K562 (cell line): ENCODE measurements at regions not wholly inside any gene's neighbourhood (a gene's known extent, or its start where the extent isn't known, plus 50 kb on each side); places are given as distances from the start of the nearest gene placed in this dataset.

ENCODE experiments used
- ATAC-seq: fragments of 200-7000 bp; cut with Tn5 transposase; 3 replicates; pipeline ENCODE4 v1.9.1; 2020; ENCODE audit warnings: moderate library complexity
- BruUV-seq: library from RNA; stranded (reverse); fragments of 400-500 nt; replicated peaks from 2 replicates; lab custom pipeline; 2021; lab: Mats Ljungman, UMichigan
- CTCF ChIA-PET: fragments of 300-600 bp; formaldehyde crosslinking; extraction: SDS; loops from one replicate; lab custom pipeline; 2021; ENCODE audit warnings: low intra/inter-chr PET ratio; lab: Yijun Ruan, JAX
- POLR2A ChIA-PET: fragments of 300-600, 350-650 bp; sonication (Branson Sonifier 250); formaldehyde crosslinking; extraction: SDS; loops from one replicate; lab custom pipeline; 2021; ENCODE audit warnings: antibody characterized with exemption, inconsistent platforms; lab: Yijun Ruan, JAX
- DNase-seq, 4 experiments: peaks; one replicate each; pipeline versions ENCODE4 v3.0.0 to v3.0.0-alpha.2; 2011 to 2018; ENCODE audit warnings: low spot score in 3 of 4, mixed read lengths in 3 of 4; ENCODE audit errors: extremely low read depth in 1 of 4
- FAIRE-seq: peaks from 2 replicates; lab custom pipeline; 2011; peaks lifted over from hg19 to GRCh38; lab: Jason Lieb, UNC
- H2AFZ ChIP-seq: 2 replicates; pipeline ENCODE4 v1.6.0; 2011; ENCODE audit warnings: low read depth, low read length, control low read depth, inconsistent platforms
- H3K27ac ChIP-seq: fragments of 200-600 bp; 3 replicates; pipeline ENCODE4 v1.8.0; 2011; ENCODE audit warnings: low read depth, mild to moderate bottlenecking, control low read depth, inconsistent platforms, low read length, moderate library complexity, mixed read lengths; ENCODE audit errors: extremely low read depth
- H3K27me3 ChIP-seq, 2 experiments: fragments of 300-600 bp in 1 of 2; 2 replicates in 1 of 2; 3 replicates in 1 of 2; pipeline versions ENCODE4 v1.6.0 to v1.8.0; 2011; ENCODE audit warnings: inconsistent platforms in 2 of 2, low read length in 2 of 2, mild to moderate bottlenecking in 1 of 2, mixed read lengths in 1 of 2, moderate library complexity in 1 of 2; ENCODE audit not compliant: control insufficient read depth in 2 of 2, insufficient read depth in 2 of 2
- H3K36me3 ChIP-seq: fragments of 300-600 bp; 3 replicates; pipeline ENCODE4 v1.8.0; 2011; ENCODE audit warnings: mild to moderate bottlenecking, low read length, inconsistent platforms; ENCODE audit not compliant: control insufficient read depth, insufficient read depth
- H3K4me1 ChIP-seq, 2 experiments: fragments of 200-600 bp in 1 of 2; replicated peaks in 1 of 2; 2 replicates in 1 of 2; 3 replicates in 1 of 2; pipeline versions ENCODE4 v1.5.1 to v1.8.0; 2011; ENCODE audit warnings: inconsistent platforms in 2 of 2, low read length in 2 of 2, mild to moderate bottlenecking in 1 of 2, mixed read lengths in 1 of 2, moderate library complexity in 1 of 2; ENCODE audit not compliant: control insufficient read depth in 2 of 2, insufficient read depth in 2 of 2
- H3K4me2 ChIP-seq: 2 replicates; pipeline ENCODE4 v1.6.1; 2011; ENCODE audit warnings: low read length, control low read depth, inconsistent platforms, mixed read lengths; ENCODE audit not compliant: insufficient read depth
- H3K4me3 ChIP-seq: fragments of 200-600 bp; sonication (generic), shearing (Covaris generic); 2 replicates; pipeline ENCODE4 v1.5.1; 2016; ENCODE audit warnings: control low read depth, inconsistent platforms
- H3K79me2 ChIP-seq: fragments of 200-600 bp; 3 replicates; pipeline ENCODE4 v1.8.0; 2011; ENCODE audit warnings: low read length, inconsistent platforms; ENCODE audit not compliant: control insufficient read depth, insufficient read depth
- H3K9ac ChIP-seq, 2 experiments: 2 replicates each; pipeline versions ENCODE4 v1.6.0 to v1.6.1; 2011; ENCODE audit warnings: low read depth in 2 of 2, low read length in 2 of 2, control low read depth in 1 of 2, inconsistent platforms in 1 of 2, mild to moderate bottlenecking in 1 of 2, mixed read lengths in 1 of 2; ENCODE audit not compliant: insufficient read depth in 1 of 2
- H3K9me1 ChIP-seq: one replicate; pipeline ENCODE4 v1.6.0; 2011; ENCODE audit warnings: inconsistent platforms, mild to moderate bottlenecking, low read length, moderate library complexity; ENCODE audit not compliant: control insufficient read depth, insufficient read depth
- H3K9me3 ChIP-seq: replicated peaks from 2 replicates; pipeline ENCODE4 v1.5.1; 2011; ENCODE audit warnings: low read depth, low read length, inconsistent platforms; ENCODE audit not compliant: control insufficient read depth, insufficient read depth
- H4K20me1 ChIP-seq: replicated peaks from 2 replicates; pipeline ENCODE4 v1.6.1; 2011; ENCODE audit warnings: low read length, inconsistent platforms, mixed read lengths; ENCODE audit not compliant: control insufficient read depth, insufficient read depth
- E2F5 ChIP-seq: sonication (generic); formaldehyde crosslinking; IDR thresholded peaks from 2 replicates; pipeline ENCODE4 v1.8.0; 2022; ENCODE audit warnings: mild to moderate bottlenecking, missing genetic modification reagents
- EGR1 ChIP-seq: fragments of 450-650 bp; conservative IDR thresholded peaks from 2 replicates; pipeline ENCODE4 v1.6.1; 2017; ENCODE audit warnings: mild to moderate bottlenecking
- HDGF ChIP-seq: fragments of 450-650 bp; IDR thresholded peaks from 2 replicates; pipeline ENCODE4 v1.6.1; 2016
- NCOA4 ChIP-seq: fragments of 450-650 bp; IDR thresholded peaks from 2 replicates; pipeline ENCODE4 v1.6.1; 2018; ENCODE audit warnings: mild to moderate bottlenecking; ENCODE audit not compliant: partially characterized antibody
- PYGO2 ChIP-seq: fragments of 450-650 bp; IDR thresholded peaks from 2 replicates; pipeline ENCODE4 v1.6.1; 2016; ENCODE audit warnings: mild to moderate bottlenecking, missing genetic modification characterization, moderate library complexity, missing compliant biosample characterization
- TARDBP ChIP-seq: fragments of 450-650 bp; IDR thresholded peaks from 2 replicates; pipeline ENCODE4 v1.6.1; 2016
- TRIM28 ChIP-seq: fragments of 450-650 bp; IDR thresholded peaks from 2 replicates; pipeline ENCODE4 v1.6.1; 2017
- ZC3H4 ChIP-seq: sonication (generic); formaldehyde crosslinking; IDR thresholded peaks from 2 replicates; pipeline ENCODE4 v1.9.0; 2021; ENCODE audit warnings: missing genetic modification reagents, borderline replicate concordance
- ZFP91 ChIP-seq: sonication (generic); formaldehyde crosslinking; IDR thresholded peaks from 2 replicates; pipeline ENCODE4 v1.8.0; 2022; ENCODE audit warnings: mild to moderate bottlenecking, missing genetic modification reagents
- ZKSCAN8 ChIP-seq: fragments of 200-800 bp; sonication (Bioruptor generic); IDR thresholded peaks from 2 replicates; pipeline ENCODE4 v1.6.1; 2016; ENCODE audit warnings: missing genetic modification characterization, missing compliant biosample characterization
- ZNF175 ChIP-seq: fragments of 200-800 bp; sonication (Bioruptor generic); IDR thresholded peaks from 2 replicates; pipeline ENCODE4 v1.6.1; 2016; ENCODE audit warnings: low read depth, mild to moderate bottlenecking, missing genetic modification characterization, missing compliant biosample characterization
- ZNF316 ChIP-seq: fragments of 450-650 bp; IDR thresholded peaks from 2 replicates; pipeline ENCODE4 v1.6.1; 2016
- WGBS: fragments of 100-300 bp; shearing (Covaris generic); methylation state at CpG from one replicate; pipeline ENCODE4 v1.1.6; 2016; ENCODE audit warnings: low coverage, mixed read lengths; ENCODE audit not compliant: insufficient coverage; ENCODE audit errors: missing lambda C conversion rate; 5-methylcytosine and 5-hydroxymethylcytosine counted together
- in situ Hi-C: fragments of 300-500 bp; cut with MboI; formaldehyde crosslinking; loops from 4 replicates; pipeline ENCODE4 v1.15.0; 2018; ENCODE audit warnings: inconsistent platforms, mixed read lengths
- intact Hi-C: fragments of 100-400 bp; cut with micrococcal nuclease; formaldehyde crosslinking; loops from 2 replicates; pipeline ENCODE4 v1.14.2; 2022

- H3K9ac ChIP-seq = no peak overlapping the region
- no peak overlapping the region for H3K4me2 ChIP-seq
- no peak for ATAC-seq
- H2AFZ ChIP-seq = no peak overlapping the region
- H4K20me1 ChIP-seq = no peaks in the 10 kb centered on the region
- H3K27ac ChIP-seq = no peak overlapping the region
- no peak for FAIRE-seq
- H3K36me3 ChIP-seq = no peaks in the 10 kb centered on the region
- intact Hi-C loops (no loop called here), in situ Hi-C loops (no loop called here)
- no peaks in the 10 kb centered on the region for H3K9me1 ChIP-seq
- no peaks in the 10 kb centered on the region for H3K79me2 ChIP-seq
- H3K27me3 ChIP-seq = peaks cover 0 to 2% of the 10 kb centered on the region in 2 experiments; a peak in 1 of 5 replicates
- no peak overlapping the region for H3K4me3 ChIP-seq
- ChIA-PET POLR2A (interaction anchor here (0.7 kb wide), 1 partner anchor 189 kb away, joined by 3 read pairs; no protein-coding TSS in a partner anchor), CTCF (no interaction called here)
- H3K9me3 ChIP-seq = no peaks in the 10 kb centered on the region
- H3K4me1 ChIP-seq = no peaks in the 10 kb centered on the region; a peak in 1 of 5 replicates
- BruUV-seq = no TSS peak
- TF ChIP-seq ZNF316 (no peak), TRIM28 (no peak), ZC3H4 (CRISPR knock-in tag) (no peak), NCOA4 (no peak), ZKSCAN8 (CRISPR knock-in tag) (no peak), ZNF175 (CRISPR knock-in tag) (no peak), TARDBP (no peak), EGR1 (no peak), HDGF (no peak), E2F5 (CRISPR knock-in tag) (no peak), ZFP91 (no peak), PYGO2 (no peak)
- 0% methylated on average over 3 of the region's 5 CpGs for WGBS
- no peak for DNase-seq
Observed at GRCh38 chr5:174354571-174354970, 309.1 kb downstream of the NSG2 start.
